HL-60 (cell line): ENCODE measurements at regions not wholly inside any gene's neighbourhood (a gene's known extent, or its start where the extent isn't known, plus 50 kb on each side); places are given as distances from the start of the nearest gene placed in this dataset.

Experiments used
- DNase-seq, 2 experiments: peaks; one replicate each; pipeline ENCODE4 v3.0.0-alpha.2; 2010 to 2020; ENCODE audit warnings: low read depth in 1 of 2, low spot score in 1 of 2
- H3K27ac ChIP-seq: fragments of 250-450 bp; sonication (Bioruptor Pico); replicated peaks from 2 replicates; pipeline ENCODE4 v1.5.1; 2020; ENCODE audit warnings: mild to moderate bottlenecking, moderate library complexity
- H3K27me3 ChIP-seq: fragments of 250-450 bp; sonication (Bioruptor Pico); 2 replicates; pipeline ENCODE4 v1.5.1; 2021; ENCODE audit warnings: mild to moderate bottlenecking, moderate library complexity; ENCODE audit not compliant: insufficient read depth, poor library complexity, severe bottlenecking
- H3K4me3 ChIP-seq: replicated peaks from 2 replicates; pipeline ENCODE4 v1.5.1; 2011; ENCODE audit warnings: mild to moderate bottlenecking, control low read depth, low read length; ENCODE audit not compliant: insufficient read depth
- CTCF ChIP-seq: IDR thresholded peaks from one replicate; pipeline ENCODE4 v1.5.1; 2011; ENCODE audit warnings: low read length, control low read depth, inconsistent platforms; ENCODE audit not compliant: insufficient read depth
- GABPA ChIP-seq: IDR thresholded peaks from 2 replicates; pipeline ENCODE4 v1.6.1; 2012; ENCODE audit warnings: low read depth
- POLR2AphosphoS5 ChIP-seq: IDR thresholded peaks from 2 replicates; pipeline ENCODE4 v1.6.1; 2012; ENCODE audit warnings: low read depth
- REST ChIP-seq: IDR thresholded peaks from 2 replicates; pipeline ENCODE4 v1.6.1; 2012; ENCODE audit warnings: low read depth; ENCODE audit not compliant: insufficient replicate concordance
- SPI1 ChIP-seq: IDR thresholded peaks from 2 replicates; pipeline ENCODE4 v1.6.1; 2012; ENCODE audit warnings: low read depth, mild to moderate bottlenecking, borderline replicate concordance

- TF ChIP-seq POLR2AphosphoS5 (no peak), CTCF (no peak), REST (no peak), GABPA (no peak), SPI1 (no peak)
Measured at GRCh38 chr1:208785629-208786028, 541.4 kb upstream of the PLXNA2 start.

GRCh38 chr1:208787219-208787618 is 543.0 kb upstream of the PLXNA2 start:
- peaks cover 3% of the 10 kb centered on the region for H3K27me3 ChIP-seq
- no peak overlapping the region for H3K27ac ChIP-seq
- DNase-seq, result no peak
- H3K4me3 ChIP-seq, result no peak overlapping the region
- no peak for TF ChIP-seq SPI1
- no peak for TF ChIP-seq REST
- TF ChIP-seq CTCF, result no peak
- TF ChIP-seq GABPA, result no peak
- TF ChIP-seq POLR2AphosphoS5, result no peak

More at GRCh38 chr1:208785629-208786028, 541.4 kb upstream of the PLXNA2 start:
- H3K27ac ChIP-seq, result no peak overlapping the region
- peaks cover 3% of the 10 kb centered on the region for H3K27me3 ChIP-seq
- no peak overlapping the region for H3K4me3 ChIP-seq
- no peak for DNase-seq

GRCh38 chr1:208788013-208788540 is 543.9 kb upstream of the PLXNA2 start:
- H3K27me3 ChIP-seq, result peaks cover 3% of the 10 kb centered on the region
- no peak overlapping the region for H3K27ac ChIP-seq
- H3K4me3 ChIP-seq, result no peak overlapping the region

More at GRCh38 chr1:208788013-208788540, 543.9 kb upstream of the PLXNA2 start:
- DNase-seq, result no peak
- TF ChIP-seq REST (no peak), GABPA (no peak), POLR2AphosphoS5 (no peak), CTCF (no peak), SPI1 (no peak)
